Neural cell (in vitro differentiated cells): ENCODE measurements at regions not wholly inside any gene's neighbourhood (a gene's known extent, or its start where the extent isn't known, plus 50 kb on each side); places are given as distances from the start of the nearest gene placed in this dataset.

Experiments
- CTCF ChIP-seq: fragments of 450-650 bp; IDR thresholded peaks from 2 replicates; pipeline ENCODE4 v1.5.1; 2014; ENCODE audit warnings: antibody characterized with exemption, mild to moderate bottlenecking, moderate library complexity; ENCODE audit not compliant: poor library complexity, severe bottlenecking
- EP300 ChIP-seq: fragments of 450-650 bp; conservative IDR thresholded peaks from 2 replicates; pipeline ENCODE4 v1.6.1; 2014; ENCODE audit warnings: antibody characterized with exemption, mild to moderate bottlenecking, moderate library complexity; ENCODE audit not compliant: poor library complexity, severe bottlenecking
- EZH2 ChIP-seq: fragments of 200-600, 300-800 bp; shearing (Covaris generic), sonication (generic); IDR thresholded peaks from 2 replicates; pipeline ENCODE4 v1.6.1; 2014; ENCODE audit warnings: antibody characterized with exemption, low read length, borderline replicate concordance, mild to moderate bottlenecking; ENCODE audit not compliant: insufficient read depth, poor library complexity, severe bottlenecking
- MXI1 ChIP-seq: fragments of 450-650 bp; conservative IDR thresholded peaks from 2 replicates; pipeline ENCODE4 v1.6.1; 2014; ENCODE audit warnings: antibody characterized with exemption, mild to moderate bottlenecking; ENCODE audit not compliant: poor library complexity, severe bottlenecking
- POLR2AphosphoS5 ChIP-seq: IDR thresholded peaks from 2 replicates; pipeline ENCODE4 v1.6.1; 2012
- RAD21 ChIP-seq: fragments of 450-650 bp; conservative IDR thresholded peaks from 2 replicates; pipeline ENCODE4 v1.6.1; 2014; ENCODE audit warnings: antibody characterized with exemption, mild to moderate bottlenecking, moderate library complexity
- REST ChIP-seq: IDR thresholded peaks from 2 replicates; pipeline ENCODE4 v1.6.1; 2012; ENCODE audit warnings: borderline replicate concordance
- SMC3 ChIP-seq: fragments of 450-650 bp; conservative IDR thresholded peaks from 2 replicates; pipeline ENCODE4 v1.6.1; 2014; ENCODE audit warnings: antibody characterized with exemption, mild to moderate bottlenecking, moderate library complexity; ENCODE audit not compliant: poor library complexity
- TAF1 ChIP-seq: IDR thresholded peaks from 2 replicates; pipeline ENCODE4 v1.6.1; 2012; ENCODE audit warnings: low read depth

DNA sequence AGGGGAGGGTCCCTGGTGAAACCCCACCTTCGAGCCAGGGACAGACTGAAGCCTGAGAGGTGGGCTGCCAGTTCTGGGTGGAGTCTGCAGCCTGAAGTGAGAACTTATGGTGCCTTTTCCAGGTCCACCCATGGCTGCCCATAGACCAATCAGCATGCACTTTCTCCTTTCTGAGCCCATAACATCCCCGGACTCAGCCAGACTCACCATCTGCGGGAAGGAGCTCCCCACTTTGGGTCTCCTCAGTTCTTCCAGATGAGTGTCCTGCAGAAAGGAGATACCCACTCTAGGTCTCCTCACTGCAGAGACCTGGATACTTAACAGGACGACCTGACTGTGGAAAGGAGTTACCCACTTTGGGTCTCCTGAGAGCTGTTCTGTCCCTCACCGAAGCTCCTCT lies 1673.4 kb upstream of the TMEFF2 start:
- TF ChIP-seq CTCF (no peak), REST (no peak), POLR2AphosphoS5 (no peak), TAF1 (no peak), EZH2 (no peak), RAD21 (no peak), SMC3 (no peak), EP300 (no peak), MXI1 (no peak)
